ENCODE measurements at regions not wholly inside any gene's neighbourhood (a gene's known extent, or its start where the extent isn't known, plus 50 kb on each side); places are given as distances from the start of the nearest gene placed in this dataset.
"Not testable (repeated sequence)": the region's sequence is repeated elsewhere in the genome, so short reads cannot be mapped to it uniquely, and the experiment has no call there.

- Histone ChIP-seq H3K9me3 (no peaks in the 10 kb centered on the region), H3K4me3 (no peak overlapping the region), H3K4me1 (no peaks in the 10 kb centered on the region), H3K27ac (no peak overlapping the region), H3K27me3 (no peaks in the 10 kb centered on the region), H3K36me3 (ENCODE audit: low read depth, missing control alignments) (no peaks in the 10 kb centered on the region)
- 54 to 61% methylated on average over 1 of the region's 1 CpG for WGBS, 2 donors
- no peak for DNase-seq
- intact Hi-C loops (cut with DNase I; ENCODE audit: low total_unique reads), result no loop called here
- TF ChIP-seq CTCF (IDR thresholded peaks at IDR 0.05), result no peak
- TF ChIP-seq POLR2A (IDR thresholded peaks at IDR 0.05), result no peak
Measured at GRCh38 chr5:30147976-30148375, 1045.5 kb upstream of the CDH6 start.

GRCh38 chr5:30144059-30144458 is 1049.4 kb upstream of the CDH6 start:
- H3K4me3 ChIP-seq; intact Hi-C loops (cut with DNase I; ENCODE audit: low total_unique reads); DNase-seq; H3K27ac ChIP-seq; H3K27me3 ChIP-seq; H3K36me3 ChIP-seq (ENCODE audit: low read depth, missing control alignments); H3K9me3 ChIP-seq; H3K4me1 ChIP-seq: not testable (repeated sequence)
- 67 to 73% methylated on average over 4 of the region's 4 CpGs for WGBS, 2 donors

GRCh38 chr5:30142432-30142831 is 1051.1 kb upstream of the CDH6 start:
- TF ChIP-seq CTCF (IDR thresholded peaks at IDR 0.05) (no peak), POLR2A (IDR thresholded peaks at IDR 0.05) (no peak)
- 74 to 82% methylated on average over 2 to 4 of the region's 4 CpGs for WGBS, 2 donors
- no peaks in the 10 kb centered on the region for H3K4me1 ChIP-seq
- no peaks in the 10 kb centered on the region for H3K27me3 ChIP-seq
- H3K4me3 ChIP-seq, result no peak overlapping the region
- DNase-seq, result no peak
- intact Hi-C loops (cut with DNase I; ENCODE audit: low total_unique reads), result no loop called here
- H3K36me3 ChIP-seq (ENCODE audit: low read depth, missing control alignments), result no peaks in the 10 kb centered on the region
- no peaks in the 10 kb centered on the region for H3K9me3 ChIP-seq
- no peak overlapping the region for H3K27ac ChIP-seq

GRCh38 chr5:30121043-30121442 is 1072.4 kb upstream of the CDH6 start:
- Histone ChIP-seq H3K4me1 (no peaks in the 10 kb centered on the region), H3K9me3 (no peaks in the 10 kb centered on the region), H3K27ac (no peak overlapping the region), H3K4me3 (no peak overlapping the region), H3K27me3 (peaks cover under 1% of the 10 kb centered on the region), H3K36me3 (ENCODE audit: low read depth, missing control alignments) (no peaks in the 10 kb centered on the region)
- no peak for TF ChIP-seq POLR2A (IDR thresholded peaks at IDR 0.05)
- TF ChIP-seq CTCF (IDR thresholded peaks at IDR 0.05), result no peak
- 60 to 71% methylated on average over 3 of the region's 3 CpGs for WGBS, 2 donors
- DNase-seq, result no peak
- intact Hi-C loops (cut with DNase I; ENCODE audit: low total_unique reads), result no loop called here

- H3K27ac ChIP-seq, result no peak overlapping the region
- H3K27me3 ChIP-seq, result no peaks in the 10 kb centered on the region
- no peak for TF ChIP-seq CTCF (IDR thresholded peaks at IDR 0.05)
- no peak for TF ChIP-seq POLR2A (IDR thresholded peaks at IDR 0.05)
- H3K4me1 ChIP-seq, result no peaks in the 10 kb centered on the region
- intact Hi-C loops (cut with DNase I; ENCODE audit: low total_unique reads), result no loop called here
- H3K9me3 ChIP-seq, result no peaks in the 10 kb centered on the region
- no peak overlapping the region for H3K4me3 ChIP-seq
- DNase-seq, result no peak
- H3K36me3 ChIP-seq (ENCODE audit: low read depth, missing control alignments), result no peaks in the 10 kb centered on the region
Measured at GRCh38 chr5:30117135-30117534, 1076.4 kb upstream of the CDH6 start.

Measured in testis (tissue), 2 donors.